ENCODE measurements at regions not wholly inside any gene's neighbourhood (a gene's known extent, or its start where the extent isn't known, plus 50 kb on each side); places are given as distances from the start of the nearest gene placed in this dataset.

- no peak for DNase-seq (ENCODE audit: low read depth in 2 of 2, low spot score in 1 of 2)
Measured at GRCh38 chr15:69731581-69731980, 279.0 kb downstream of the RPLP1 start.

- DNase-seq (ENCODE audit: low read depth in 2 of 2, low spot score in 1 of 2) = no peak
Measured at GRCh38 chr15:69732133-69732532, 279.5 kb downstream of the RPLP1 start.

GRCh38 chr15:69734699-69735098 lies 282.1 kb downstream of the RPLP1 start:
- no peak for DNase-seq (ENCODE audit: low read depth in 2 of 2, low spot score in 1 of 2)

DNA sequence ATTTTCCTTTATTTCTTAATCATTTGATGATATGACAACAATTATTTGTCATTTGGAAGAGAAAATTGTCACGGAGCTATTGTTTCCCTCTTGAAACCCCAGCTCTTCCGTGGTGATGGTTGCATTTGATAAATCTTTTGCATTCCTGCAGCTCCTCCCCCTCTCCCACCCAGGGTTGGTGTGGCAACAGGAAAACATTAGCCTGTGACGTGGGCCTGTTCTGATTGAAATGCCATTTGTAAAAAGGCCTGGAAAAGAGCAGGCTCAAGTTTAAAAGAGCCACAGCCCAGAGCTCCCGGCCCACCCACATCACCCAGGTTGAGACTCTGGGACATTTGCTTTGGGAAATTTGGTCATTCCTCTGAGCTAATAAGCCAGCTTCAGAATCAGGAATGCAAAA lies 282.5 kb downstream of the RPLP1 start:
- no peak for DNase-seq (ENCODE audit: low read depth in 2 of 2, low spot score in 1 of 2)

GRCh38 chr15:69736161-69736560 lies 283.5 kb downstream of the RPLP1 start:
- no peak for DNase-seq (ENCODE audit: low read depth in 2 of 2, low spot score in 1 of 2)

DNA sequence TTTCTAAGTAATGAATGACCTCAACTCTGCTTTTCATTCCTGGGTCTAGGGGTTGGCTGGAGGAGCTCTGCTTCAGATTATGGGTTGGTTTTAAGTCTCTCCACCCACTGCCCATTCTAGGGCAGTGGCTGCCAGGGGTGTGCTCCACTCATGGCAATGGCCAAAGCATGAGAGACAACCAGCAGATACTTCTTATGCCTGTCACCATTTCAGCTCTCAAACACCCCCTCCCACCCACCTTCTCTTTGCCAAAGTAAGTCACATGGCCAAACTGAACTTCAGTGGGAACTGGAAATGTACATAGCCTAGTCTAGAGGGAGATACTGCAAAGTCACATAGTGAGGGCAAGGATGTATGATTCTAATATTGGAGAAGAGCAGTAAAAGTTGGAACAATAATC lies 285.3 kb downstream of the RPLP1 start:
- no peak for DNase-seq (ENCODE audit: low read depth in 2 of 2, low spot score in 1 of 2)

GRCh38 chr15:69740684-69741083 lies 288.1 kb downstream of the RPLP1 start:
- DNase-seq (ENCODE audit: low read depth in 2 of 2, low spot score in 1 of 2) = no peak

DNA sequence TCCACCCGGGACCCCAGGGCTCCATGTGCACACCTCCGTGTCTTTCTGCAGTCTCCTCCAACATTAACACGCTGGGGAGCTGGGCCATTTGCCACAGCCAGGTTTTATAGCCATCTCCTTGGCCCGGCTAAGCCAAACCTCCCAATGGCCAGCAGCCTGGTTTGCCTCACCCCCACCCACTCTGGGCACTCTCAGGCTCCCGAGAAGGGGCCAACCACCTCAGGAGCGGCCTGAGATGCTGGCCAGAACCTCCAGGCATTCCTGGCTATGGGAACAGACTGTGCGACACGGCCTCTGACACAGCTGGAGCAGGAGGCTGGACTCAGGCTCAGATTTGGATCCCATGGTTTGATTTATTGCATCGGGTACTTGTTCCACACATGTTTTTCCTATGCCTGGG lies 289.7 kb downstream of the RPLP1 start:
- no peak for DNase-seq (ENCODE audit: low read depth in 2 of 2, low spot score in 1 of 2)

- no peak for DNase-seq (ENCODE audit: low read depth in 2 of 2, low spot score in 1 of 2)
Measured at GRCh38 chr15:69743091-69743490, 290.5 kb downstream of the RPLP1 start.

GRCh38 chr15:69744391-69745162 lies 292.0 kb downstream of the RPLP1 start:
- no peak for DNase-seq (ENCODE audit: low read depth in 2 of 2, low spot score in 1 of 2)

DNA sequence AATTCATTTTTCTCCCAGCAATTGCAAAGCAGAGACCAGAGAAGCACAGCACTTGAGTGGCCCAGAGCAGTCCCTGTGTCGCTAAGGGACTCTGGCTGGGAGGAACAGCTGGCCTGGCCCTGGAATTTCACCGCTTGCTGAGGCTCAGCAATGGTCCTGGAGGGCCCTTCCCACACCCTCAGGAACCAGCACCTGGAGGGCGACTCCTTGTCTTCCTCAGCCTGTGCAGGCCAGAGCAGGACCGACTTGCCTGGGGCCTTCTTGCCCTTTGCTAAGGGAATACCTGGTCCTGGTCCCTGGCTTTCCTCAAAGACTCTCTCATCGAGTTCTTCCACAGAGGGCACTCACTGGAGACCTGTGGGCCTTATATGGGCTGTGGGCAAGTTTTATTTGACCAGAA lies 294.6 kb downstream of the RPLP1 start:
- DNase-seq (ENCODE audit: low read depth in 2 of 2, low spot score in 1 of 2) = no peak

- DNase-seq (ENCODE audit: low read depth in 2 of 2, low spot score in 1 of 2) = no peak
Measured at GRCh38 chr15:69748131-69748530, 295.5 kb downstream of the RPLP1 start.

GRCh38 chr15:69748576-69749185 lies 296.1 kb downstream of the RPLP1 start:
- no peak for DNase-seq (ENCODE audit: low read depth in 2 of 2, low spot score in 1 of 2)

GRCh38 chr15:69749274-69749673 lies 296.7 kb downstream of the RPLP1 start:
- DNase-seq (ENCODE audit: low read depth in 2 of 2, low spot score in 1 of 2) = no peak

DNA sequence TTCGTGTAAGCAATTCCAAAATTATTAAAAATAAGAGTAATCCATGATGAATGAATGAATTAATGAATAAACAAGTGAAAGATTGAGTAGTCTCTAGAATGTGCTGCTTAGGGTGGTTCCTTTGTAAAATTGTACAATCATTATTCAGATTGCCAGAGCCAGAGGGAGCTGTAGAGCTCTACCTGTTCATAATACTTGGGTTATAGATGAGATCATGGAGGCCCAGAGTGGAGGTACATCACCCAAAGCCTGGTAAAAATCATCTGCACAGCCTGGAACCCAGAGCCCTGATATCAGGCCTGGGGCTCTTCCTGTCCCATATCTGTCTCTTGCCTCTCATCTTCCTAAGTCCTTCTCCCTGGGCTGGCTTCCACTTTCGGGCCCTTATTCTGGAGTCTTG lies 297.2 kb downstream of the RPLP1 start:
- no peak for DNase-seq (ENCODE audit: low read depth in 2 of 2, low spot score in 1 of 2)

DNA sequence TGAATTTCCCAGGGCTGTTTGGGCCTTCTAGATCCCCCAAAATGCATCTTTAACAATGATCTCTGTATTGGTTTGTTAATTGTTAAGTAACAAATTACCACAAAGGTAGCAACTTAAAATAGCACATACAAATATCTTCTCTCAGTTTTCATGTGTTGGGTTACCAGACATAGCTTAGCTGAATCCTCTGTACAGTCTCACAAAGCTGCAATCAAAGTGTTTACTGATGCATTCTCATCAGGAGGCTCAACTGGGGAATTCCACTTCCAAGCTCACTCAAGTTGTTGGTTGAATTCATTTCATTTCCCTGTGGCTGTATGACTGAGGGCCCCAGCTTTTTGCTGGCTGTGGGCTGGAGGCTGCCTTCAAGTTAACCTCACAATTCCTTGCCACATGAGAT lies 297.6 kb downstream of the RPLP1 start:
- DNase-seq (ENCODE audit: low read depth in 2 of 2, low spot score in 1 of 2) = no peak

GRCh38 chr15:69751147-69751546 lies 298.5 kb downstream of the RPLP1 start:
- DNase-seq (ENCODE audit: low read depth in 2 of 2, low spot score in 1 of 2) = no peak

DNA sequence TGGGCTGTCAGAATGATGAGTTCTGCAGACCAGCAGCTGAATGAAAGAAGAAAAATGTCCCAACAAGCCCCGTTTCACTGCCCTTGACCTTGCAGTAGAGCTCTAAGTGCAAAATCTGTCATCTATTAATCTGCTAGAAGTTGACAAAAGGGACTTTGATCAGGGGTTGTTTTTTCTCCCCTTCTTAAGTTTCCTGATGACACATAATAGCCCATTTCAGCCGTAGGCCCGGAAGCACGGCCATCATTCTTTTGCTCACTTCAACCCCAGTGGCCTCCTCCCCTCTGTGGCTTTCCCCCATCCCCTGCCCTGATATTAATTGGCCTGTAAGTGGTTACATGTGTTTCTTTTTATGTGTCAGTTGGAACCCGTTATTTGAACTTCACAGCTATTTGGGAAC lies 298.9 kb downstream of the RPLP1 start:
- DNase-seq (ENCODE audit: low read depth in 2 of 2, low spot score in 1 of 2) = no peak

GRCh38 chr15:69753867-69754266 lies 301.2 kb downstream of the RPLP1 start:
- DNase-seq (ENCODE audit: low read depth in 2 of 2, low spot score in 1 of 2) = no peak

DNA sequence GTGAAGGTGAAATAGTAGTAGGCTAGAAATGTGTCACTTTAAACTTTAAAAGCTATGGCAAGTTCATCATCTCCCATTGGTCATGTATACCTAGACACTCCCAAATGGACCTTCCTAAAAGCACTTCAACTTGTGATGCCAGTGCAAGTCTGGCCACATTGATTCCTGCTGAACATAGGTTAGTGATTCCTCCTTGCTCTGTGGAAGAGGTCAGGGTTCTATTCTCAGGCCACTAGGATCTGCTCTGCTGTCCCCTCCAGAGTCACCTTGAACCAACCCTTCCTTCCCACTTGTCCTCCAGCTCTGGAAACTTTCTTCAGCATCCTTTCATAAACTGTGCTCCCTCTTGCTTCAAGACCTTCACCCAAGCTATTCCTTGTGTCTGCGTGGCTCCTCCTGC lies 301.7 kb downstream of the RPLP1 start:
- DNase-seq (ENCODE audit: low read depth in 2 of 2, low spot score in 1 of 2) = no peak

DNA sequence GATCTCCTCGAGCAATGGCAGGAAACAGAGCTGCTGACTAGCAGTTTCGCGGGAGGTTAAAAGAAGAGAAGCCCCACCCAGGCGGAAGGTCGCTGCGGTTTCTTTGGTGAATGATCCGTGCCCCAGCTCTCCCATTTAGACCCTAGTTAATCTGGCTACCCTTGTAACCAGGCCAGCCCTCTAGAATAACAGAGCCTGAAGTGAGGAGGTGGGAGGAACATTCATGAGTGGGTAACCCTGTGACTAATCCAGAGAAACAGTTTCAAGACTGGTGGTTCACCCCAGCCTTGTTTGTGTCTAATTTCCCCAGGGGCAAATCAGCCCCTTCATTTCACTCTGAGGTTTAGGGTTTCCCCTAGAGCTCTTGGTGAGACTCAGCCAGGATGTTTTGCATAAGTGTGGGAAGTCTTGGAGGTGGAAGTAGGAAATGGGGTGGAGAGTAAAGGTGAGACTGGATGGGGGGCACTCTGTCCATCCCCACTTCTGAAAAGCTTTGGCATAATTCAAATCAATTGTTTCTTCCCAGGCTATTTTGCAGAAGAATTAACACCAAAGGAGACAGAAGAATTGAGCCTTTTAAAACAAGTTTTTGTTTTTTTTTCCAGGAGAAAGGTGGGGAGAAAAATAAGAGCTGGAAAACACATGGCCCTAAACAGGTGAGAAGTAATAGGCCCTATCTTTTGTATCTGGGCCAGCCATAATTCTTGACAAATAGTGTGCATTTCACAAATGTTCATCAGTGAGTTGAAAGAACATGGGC lies 303.1 kb downstream of the RPLP1 start:
- peak; percentile 58 to 74 for DNase-seq (ENCODE audit: low read depth in 2 of 2, low spot score in 1 of 2)

GRCh38 chr15:69756440-69756839 lies 303.8 kb downstream of the RPLP1 start:
- no peak for DNase-seq (ENCODE audit: low read depth in 2 of 2, low spot score in 1 of 2)

Measured in stimulated activated CD8-positive, alpha-beta memory T cell treated with anti-CD3 and anti-CD28 coated beads, Interleukin-4, amount 100 ng/mL, for 4 hours (primary cell).